HG03469 (cell line): ENCODE measurements at regions not wholly inside any gene's neighbourhood (a gene's known extent, or its start where the extent isn't known, plus 50 kb on each side); places are given as distances from the start of the nearest gene placed in this dataset.

ENCODE experiments used
- ATAC-seq: cut with Tn5 transposase; IDR thresholded peaks from one replicate; pipeline ENCODE4 v1.9.1; 2021; ENCODE audit warnings: mild to moderate bottlenecking, moderate library complexity, moderate number of reproducible peaks; ENCODE audit not compliant: unreplicated experiment

DNA sequence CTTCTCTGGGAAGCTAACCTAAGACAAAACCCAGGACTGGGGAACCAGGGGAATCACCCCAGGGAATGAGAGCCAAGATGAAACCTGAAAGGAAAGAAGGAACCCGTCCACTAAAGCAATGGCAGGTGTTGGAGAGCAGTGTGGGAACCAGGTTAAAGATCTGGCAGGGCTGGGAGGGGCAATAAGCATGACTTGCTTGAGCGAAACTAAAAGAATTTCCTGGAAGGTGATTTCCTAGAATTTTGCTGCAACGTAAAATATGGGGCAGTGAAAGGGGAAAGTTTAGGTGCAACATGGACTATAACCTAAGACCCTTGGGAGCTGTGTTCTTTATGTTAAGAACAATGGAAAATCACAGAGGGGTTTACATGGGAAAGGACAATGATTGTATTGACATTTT, 126.2 kb upstream of the SSTR4 start:
- no peak for ATAC-seq

GRCh38 chr20:22909436-22909835, 125.7 kb upstream of the SSTR4 start:
- ATAC-seq, result no peak

- no peak for ATAC-seq
Measured at GRCh38 chr20:22910287-22910852, 124.7 kb upstream of the SSTR4 start.

DNA sequence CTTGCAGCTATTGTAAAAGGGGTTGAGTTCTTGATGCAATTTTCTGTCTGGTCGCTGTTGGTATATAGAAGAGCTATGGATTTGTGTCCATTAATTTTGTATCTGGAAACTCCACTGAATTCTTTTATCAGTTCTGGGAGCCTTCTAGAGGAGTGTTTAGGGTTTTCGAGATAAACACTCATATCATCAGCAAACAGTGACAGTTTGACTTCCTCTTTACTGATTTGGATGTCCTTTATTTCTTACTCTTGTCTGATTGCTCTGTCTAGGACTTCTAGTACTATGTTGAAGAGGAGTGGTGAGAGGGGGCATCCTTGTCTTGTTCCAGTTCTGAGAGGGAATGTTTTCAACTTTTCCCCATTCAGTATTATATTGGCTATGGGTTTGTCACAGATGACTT, 120.8 kb upstream of the SSTR4 start:
- ATAC-seq, result no peak

DNA sequence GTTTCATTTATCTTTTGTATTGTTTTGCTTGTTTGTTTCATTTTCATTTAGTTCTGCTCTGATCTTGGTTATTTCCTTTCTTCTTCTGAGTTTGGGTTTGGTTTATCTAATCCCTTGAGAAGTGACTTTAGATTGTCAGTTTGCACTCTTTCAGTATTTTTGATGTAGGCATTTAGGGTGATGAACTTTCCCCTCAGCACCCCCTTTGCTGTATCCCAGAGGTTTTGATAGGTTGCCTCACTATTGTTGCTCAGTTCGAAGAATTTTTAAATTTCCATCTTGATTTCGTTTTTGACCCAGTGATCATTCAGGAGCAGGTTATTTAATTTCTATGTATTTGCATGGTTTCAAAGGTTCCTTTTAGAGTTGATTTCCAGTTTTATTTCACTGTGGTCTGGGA, 119.6 kb upstream of the SSTR4 start:
- no peak for ATAC-seq

GRCh38 chr20:22916021-22916842, 118.9 kb upstream of the SSTR4 start:
- no peak for ATAC-seq

DNA sequence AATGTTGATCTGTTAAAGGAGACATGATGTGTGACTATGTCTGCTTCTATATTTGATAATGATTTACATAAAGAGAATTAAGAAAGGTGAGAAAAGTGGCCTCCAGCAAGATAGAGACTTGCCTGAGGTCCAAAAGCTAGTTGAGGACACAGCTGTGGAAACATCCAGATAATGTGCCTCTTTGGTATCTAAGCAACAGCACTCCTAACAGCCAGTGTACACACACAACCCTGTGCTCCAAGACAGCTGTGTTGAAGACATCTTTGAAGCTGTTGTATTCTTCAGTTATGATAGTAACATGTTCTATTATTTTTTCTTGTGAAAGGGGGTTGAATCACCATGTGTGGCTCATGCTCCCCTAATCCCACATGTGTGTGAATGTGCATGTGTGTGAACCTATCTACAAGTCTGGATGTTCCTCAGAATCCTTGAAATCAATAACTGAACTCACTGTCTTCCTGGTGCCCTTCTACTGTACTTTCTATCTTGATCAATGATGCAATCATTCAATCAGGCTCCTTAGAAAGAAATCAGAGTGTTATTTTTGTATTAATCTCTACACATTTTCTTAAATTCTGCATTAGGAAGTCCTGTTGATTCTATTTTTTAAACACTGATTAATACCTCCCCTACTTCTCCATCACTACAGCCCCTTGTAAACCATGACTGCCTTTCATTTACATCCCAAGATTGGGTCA, 116.7 kb upstream of the SSTR4 start:
- no peak for ATAC-seq

- no peak for ATAC-seq
Measured at GRCh38 chr20:22920898-22921297, 114.2 kb upstream of the SSTR4 start.

- ATAC-seq, result no peak
Measured at GRCh38 chr20:22921595-22922421, 113.3 kb upstream of the SSTR4 start.

GRCh38 chr20:22922987-22923386, 112.1 kb upstream of the SSTR4 start:
- ATAC-seq, result no peak

GRCh38 chr20:22924046-22924737, 110.9 kb upstream of the SSTR4 start:
- ATAC-seq, result no peak

- ATAC-seq, result no peak
Measured at GRCh38 chr20:22924949-22925612, 110.0 kb upstream of the SSTR4 start.

- ATAC-seq, result no peak
Measured at GRCh38 chr20:22925613-22925983, 109.5 kb upstream of the SSTR4 start.

- no peak for ATAC-seq
Measured at GRCh38 chr20:22927537-22927936, 107.6 kb upstream of the SSTR4 start.

DNA sequence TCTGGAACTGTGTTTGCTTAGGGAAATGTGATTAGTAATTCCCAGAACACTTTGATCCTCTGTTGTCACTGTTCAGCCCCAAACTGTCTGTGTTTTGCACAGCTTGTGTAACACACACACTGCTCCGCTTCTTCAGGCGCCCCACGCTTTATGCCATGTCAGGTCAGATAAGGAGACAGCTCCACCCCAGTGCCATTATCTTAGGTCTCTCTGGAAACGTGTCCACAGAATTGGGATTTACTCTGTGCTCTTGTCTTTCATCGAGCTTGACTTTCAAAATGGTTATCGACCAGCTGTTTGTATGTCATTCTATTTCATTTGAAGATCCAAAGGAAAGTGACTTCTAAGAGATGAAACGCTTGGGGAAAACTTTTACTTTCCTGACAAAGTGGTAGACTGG, 106.4 kb upstream of the SSTR4 start:
- no peak for ATAC-seq

DNA sequence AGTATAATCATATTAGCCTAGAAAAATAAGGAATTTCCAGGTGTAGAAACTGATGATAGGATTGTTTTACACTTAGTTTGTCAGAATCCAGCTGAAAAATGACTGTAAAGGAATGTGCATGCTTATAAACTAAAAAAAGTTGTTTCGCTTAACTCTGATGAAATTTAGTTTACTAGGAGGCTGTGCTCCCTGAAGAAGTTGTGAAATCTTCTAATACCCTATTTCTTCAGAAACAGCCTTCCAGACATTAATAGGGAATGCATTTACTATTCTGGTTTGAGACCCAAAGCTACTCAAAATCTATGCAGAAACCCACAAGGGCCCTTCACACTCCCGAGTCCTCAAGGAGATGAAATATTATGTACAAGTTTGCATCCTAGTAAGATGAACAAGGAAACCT, 105.5 kb upstream of the SSTR4 start:
- ATAC-seq, result no peak

- ATAC-seq, result no peak
Measured at GRCh38 chr20:22931653-22932608, 103.2 kb upstream of the SSTR4 start.

- ATAC-seq, result no peak
Measured at GRCh38 chr20:22939181-22939580, 95.9 kb upstream of the SSTR4 start.

GRCh38 chr20:22940350-22940749, 94.8 kb upstream of the SSTR4 start:
- no peak for ATAC-seq
